IPS-15b (cell line): ENCODE measurements at regions not wholly inside any gene's neighbourhood (a gene's known extent, or its start where the extent isn't known, plus 50 kb on each side); places are given as distances from the start of the nearest gene placed in this dataset.

Experiments used
- H3K27me3 ChIP-seq: one replicate; pipeline ENCODE4 v1.6.1; 2013; ENCODE audit warnings: low read length; ENCODE audit not compliant: control insufficient read depth, insufficient read depth
- H3K36me3 ChIP-seq: one replicate; pipeline ENCODE4 v1.6.1; 2013; ENCODE audit warnings: low read length; ENCODE audit not compliant: control insufficient read depth, insufficient read depth
- H3K4me1 ChIP-seq: one replicate; pipeline ENCODE4 v1.6.1; 2013; ENCODE audit warnings: mild to moderate bottlenecking, low read length; ENCODE audit not compliant: control insufficient read depth, insufficient read depth
- H3K4me3 ChIP-seq: one replicate; pipeline ENCODE4 v1.5.1; 2013; ENCODE audit warnings: low read depth, low read length
- H3K9ac ChIP-seq: one replicate; pipeline ENCODE4 v1.6.1; 2013; ENCODE audit warnings: low read depth, mild to moderate bottlenecking, low read length
- H3K9me3 ChIP-seq: one replicate; pipeline ENCODE4 v1.6.1; 2013; ENCODE audit warnings: mild to moderate bottlenecking, low read length; ENCODE audit not compliant: control insufficient read depth, insufficient read depth

- no peaks in the 10 kb centered on the region for H3K9me3 ChIP-seq
- H3K36me3 ChIP-seq: no peaks in the 10 kb centered on the region
- no peaks in the 10 kb centered on the region for H3K27me3 ChIP-seq
- H3K9ac ChIP-seq: no peak overlapping the region
- no peaks in the 10 kb centered on the region for H3K4me1 ChIP-seq
- no peak overlapping the region for H3K4me3 ChIP-seq
Measured at GRCh38 chr4:163949976-163950601, 455.6 kb downstream of the TMA16 start.

DNA sequence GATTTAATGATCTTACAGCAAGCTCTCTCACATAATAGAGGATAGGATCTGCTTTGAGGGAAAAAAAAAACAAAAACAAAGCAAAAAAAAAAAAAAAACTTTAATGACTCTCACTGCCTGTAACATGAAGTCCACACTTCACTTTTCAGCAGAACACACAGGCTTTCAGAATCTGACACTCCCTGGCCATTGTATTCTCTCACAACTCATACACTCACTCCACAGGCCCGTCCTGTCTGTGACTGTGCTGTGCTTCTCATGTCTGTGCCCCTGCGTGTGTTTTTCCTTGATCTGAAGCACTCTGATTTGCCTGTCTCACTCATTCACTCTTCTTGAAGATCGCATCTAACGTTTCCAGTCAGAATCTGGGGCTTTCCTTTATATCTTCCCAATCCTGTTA, 460.8 kb downstream of the TMA16 start:
- Histone ChIP-seq H3K9me3 (no peaks in the 10 kb centered on the region), H3K9ac (no peak overlapping the region), H3K27me3 (no peaks in the 10 kb centered on the region), H3K4me1 (no peaks in the 10 kb centered on the region), H3K36me3 (no peaks in the 10 kb centered on the region), H3K4me3 (no peak overlapping the region)

- no peaks in the 10 kb centered on the region for H3K9me3 ChIP-seq
Measured at GRCh38 chr4:163958751-163959150, 464.3 kb downstream of the TMA16 start.

DNA sequence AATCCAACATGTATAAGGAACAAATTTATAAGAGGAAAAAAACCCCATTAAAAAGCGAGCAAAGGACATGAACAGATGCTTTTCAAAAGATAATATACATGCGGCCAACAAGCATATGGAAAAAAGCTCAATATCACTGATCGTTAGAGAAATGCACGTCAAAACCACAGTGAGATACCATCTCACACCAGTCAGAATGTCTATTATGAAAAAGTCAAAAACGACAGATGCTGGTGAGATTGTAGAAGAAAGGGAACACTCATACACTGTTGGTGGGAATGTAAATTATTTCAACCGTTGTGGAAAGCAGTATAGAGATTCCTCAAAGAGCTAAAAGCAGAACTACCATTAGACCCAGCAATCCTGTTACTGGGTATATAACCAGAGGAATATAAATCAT, 465.4 kb downstream of the TMA16 start:
- Histone ChIP-seq H3K9ac (no peak overlapping the region), H3K36me3 (no peaks in the 10 kb centered on the region), H3K9me3 (no peaks in the 10 kb centered on the region), H3K4me3 (no peak overlapping the region), H3K4me1 (no peaks in the 10 kb centered on the region), H3K27me3 (no peaks in the 10 kb centered on the region)

More at GRCh38 chr4:163958751-163959150, 464.3 kb downstream of the TMA16 start:
- Histone ChIP-seq H3K36me3 (no peaks in the 10 kb centered on the region), H3K9ac (no peak overlapping the region), H3K4me3 (no peak overlapping the region), H3K4me1 (no peaks in the 10 kb centered on the region), H3K27me3 (no peaks in the 10 kb centered on the region)

- Histone ChIP-seq H3K27me3 (no peaks in the 10 kb centered on the region), H3K4me1 (no peaks in the 10 kb centered on the region), H3K4me3 (no peak overlapping the region), H3K9me3 (no peaks in the 10 kb centered on the region), H3K9ac (no peak overlapping the region), H3K36me3 (no peaks in the 10 kb centered on the region)
Measured at GRCh38 chr4:163966612-163967011, 472.1 kb downstream of the TMA16 start.

GRCh38 chr4:163967263-163967662, 472.8 kb downstream of the TMA16 start:
- Histone ChIP-seq H3K9ac (no peak overlapping the region), H3K36me3 (no peaks in the 10 kb centered on the region), H3K9me3 (no peaks in the 10 kb centered on the region), H3K4me1 (no peaks in the 10 kb centered on the region), H3K4me3 (no peak overlapping the region), H3K27me3 (no peaks in the 10 kb centered on the region)

DNA sequence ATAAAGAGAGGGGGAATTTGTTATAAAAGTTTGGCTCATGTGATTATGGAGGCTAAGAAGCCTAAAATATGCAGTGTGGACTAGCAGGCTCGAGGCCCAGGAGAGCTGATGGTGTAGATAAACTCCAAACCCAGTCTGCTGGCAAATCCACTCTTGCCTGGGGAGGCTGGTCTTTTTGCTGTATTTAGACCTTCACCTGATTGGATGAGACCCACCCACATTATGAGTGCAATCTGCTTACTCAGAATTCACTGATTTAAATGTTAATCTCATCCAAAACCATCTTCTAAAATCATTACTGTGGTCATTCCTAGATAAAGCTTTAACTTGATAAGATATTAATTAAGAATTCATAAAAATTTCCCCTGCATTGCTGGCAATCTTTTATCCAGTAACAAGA, 473.2 kb downstream of the TMA16 start:
- Histone ChIP-seq H3K36me3 (no peaks in the 10 kb centered on the region), H3K4me3 (no peak overlapping the region), H3K27me3 (no peaks in the 10 kb centered on the region), H3K9me3 (no peaks in the 10 kb centered on the region), H3K9ac (no peak overlapping the region), H3K4me1 (no peaks in the 10 kb centered on the region)

DNA sequence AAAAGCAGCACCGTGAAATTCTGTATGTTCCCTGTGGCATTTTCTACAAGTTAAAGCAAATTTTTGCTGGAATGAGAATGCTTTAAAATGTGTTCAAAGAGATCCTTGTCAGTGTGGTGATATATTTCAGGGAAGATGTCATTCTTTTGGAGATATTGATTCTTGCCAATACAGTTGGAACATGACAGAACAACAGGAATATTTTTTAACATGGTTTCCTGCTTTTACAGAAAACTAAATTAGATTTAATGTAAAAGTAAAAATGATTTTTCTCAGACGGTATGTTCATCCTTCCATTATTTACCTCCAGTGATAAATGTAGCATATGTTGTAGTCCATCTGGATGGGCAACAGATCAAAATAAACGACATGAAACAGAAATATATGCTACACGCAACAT, 474.8 kb downstream of the TMA16 start:
- no peaks in the 10 kb centered on the region for H3K4me1 ChIP-seq
- no peak overlapping the region for H3K9ac ChIP-seq
- H3K9me3 ChIP-seq: no peaks in the 10 kb centered on the region
- no peak overlapping the region for H3K4me3 ChIP-seq
- H3K27me3 ChIP-seq: no peaks in the 10 kb centered on the region
- H3K36me3 ChIP-seq: no peaks in the 10 kb centered on the region

DNA sequence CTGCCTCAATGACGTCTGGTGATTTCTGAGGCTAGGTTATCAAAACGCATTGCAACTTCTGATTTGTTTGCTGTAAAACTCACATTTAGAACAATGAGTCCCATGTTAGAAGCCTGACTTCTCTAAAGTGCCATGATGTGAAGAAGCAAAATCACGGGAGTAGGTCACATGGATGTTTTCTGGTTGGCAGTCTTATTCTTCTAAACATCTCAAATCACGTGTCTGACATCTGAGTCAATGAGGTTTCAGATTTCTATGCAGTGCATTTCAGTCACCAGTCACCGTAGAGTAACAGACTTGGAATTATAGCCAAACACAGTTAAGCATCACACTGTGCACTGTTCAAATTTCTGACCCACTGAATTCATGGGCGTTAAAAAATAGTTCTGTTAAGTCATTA, 482.1 kb downstream of the TMA16 start:
- Histone ChIP-seq H3K27me3 (no peaks in the 10 kb centered on the region), H3K36me3 (no peaks in the 10 kb centered on the region), H3K4me3 (no peak overlapping the region), H3K9me3 (no peaks in the 10 kb centered on the region), H3K4me1 (no peaks in the 10 kb centered on the region), H3K9ac (no peak overlapping the region)

- Histone ChIP-seq H3K9me3 (no peaks in the 10 kb centered on the region), H3K4me3 (no peak overlapping the region), H3K4me1 (peaks cover 6% of the 10 kb centered on the region), H3K9ac (no peak overlapping the region), H3K27me3 (no peaks in the 10 kb centered on the region), H3K36me3 (no peaks in the 10 kb centered on the region)
Measured at GRCh38 chr4:163988391-163988790, 493.9 kb downstream of the TMA16 start.

DNA sequence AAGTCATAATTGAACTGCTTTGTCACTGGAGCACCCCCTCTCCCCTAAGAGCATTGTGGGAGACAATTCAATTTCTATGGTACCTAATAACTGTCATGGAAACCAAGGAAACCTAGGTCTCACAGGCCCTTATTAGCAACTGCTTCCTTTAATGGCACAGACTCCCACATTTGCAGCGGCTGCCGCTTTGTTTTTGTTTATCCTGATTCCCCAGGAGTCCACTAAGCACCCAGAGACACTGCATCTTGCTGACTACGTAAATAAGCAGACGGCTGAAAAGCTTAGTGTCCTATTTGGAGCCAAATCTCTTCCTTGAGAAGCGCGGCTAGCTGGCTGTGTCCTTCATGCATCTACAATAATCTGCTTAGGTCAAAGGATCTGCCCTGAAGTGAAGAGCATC, 494.4 kb downstream of the TMA16 start:
- H3K9me3 ChIP-seq: no peaks in the 10 kb centered on the region
- H3K9ac ChIP-seq: no peak overlapping the region
- no peaks in the 10 kb centered on the region for H3K36me3 ChIP-seq
- no peak overlapping the region for H3K4me3 ChIP-seq
- H3K4me1 ChIP-seq: peaks cover 6% of the 10 kb centered on the region
- no peaks in the 10 kb centered on the region for H3K27me3 ChIP-seq

DNA sequence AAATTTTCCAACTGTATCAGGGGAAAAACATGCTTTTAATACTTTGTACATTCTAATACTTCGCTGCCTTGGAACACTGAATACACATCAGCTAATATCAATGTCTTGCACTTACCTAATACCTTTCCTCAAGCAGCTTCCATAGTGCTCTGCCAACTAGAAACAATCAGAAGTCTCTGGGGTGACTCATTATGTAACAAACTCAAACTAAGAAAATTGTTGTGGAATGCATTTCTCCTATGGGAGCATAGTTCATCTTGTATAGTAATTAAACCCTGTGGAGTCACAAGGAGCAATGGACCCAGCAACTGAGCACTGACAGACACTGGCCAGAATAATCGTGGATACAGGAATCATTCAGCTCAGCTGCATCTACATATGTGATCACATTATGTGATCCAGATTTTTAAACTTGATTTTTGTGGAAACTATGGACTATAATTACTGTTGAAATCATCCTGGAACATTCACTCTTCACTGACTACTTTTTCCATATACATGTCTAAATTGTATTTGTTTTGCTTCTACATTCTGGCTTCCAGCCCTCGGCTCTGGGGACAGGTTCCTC, 496.9 kb downstream of the TMA16 start:
- Histone ChIP-seq H3K36me3 (no peaks in the 10 kb centered on the region), H3K4me1 (peaks cover 6% of the 10 kb centered on the region), H3K9ac (no peak overlapping the region), H3K27me3 (no peaks in the 10 kb centered on the region), H3K9me3 (no peaks in the 10 kb centered on the region), H3K4me3 (no peak overlapping the region)
